GM10266 (cell line): ENCODE measurements at regions not wholly inside any gene's neighbourhood (a gene's known extent, or its start where the extent isn't known, plus 50 kb on each side); places are given as distances from the start of the nearest gene placed in this dataset.

Experiments
- DNase-seq: peaks from one replicate; pipeline ENCODE4 v3.0.0; 2012; ENCODE audit errors: extremely low spot score
- TF ChIP-seq, protein P1 (sequence below): IDR thresholded peaks from 2 replicates; pipeline ENCODE4 v1.5.1; 2012; ENCODE audit warnings: mild to moderate bottlenecking, low read depth; ENCODE audit not compliant: control insufficient read depth, insufficient read depth; ENCODE audit errors: missing control alignments

DNA sequence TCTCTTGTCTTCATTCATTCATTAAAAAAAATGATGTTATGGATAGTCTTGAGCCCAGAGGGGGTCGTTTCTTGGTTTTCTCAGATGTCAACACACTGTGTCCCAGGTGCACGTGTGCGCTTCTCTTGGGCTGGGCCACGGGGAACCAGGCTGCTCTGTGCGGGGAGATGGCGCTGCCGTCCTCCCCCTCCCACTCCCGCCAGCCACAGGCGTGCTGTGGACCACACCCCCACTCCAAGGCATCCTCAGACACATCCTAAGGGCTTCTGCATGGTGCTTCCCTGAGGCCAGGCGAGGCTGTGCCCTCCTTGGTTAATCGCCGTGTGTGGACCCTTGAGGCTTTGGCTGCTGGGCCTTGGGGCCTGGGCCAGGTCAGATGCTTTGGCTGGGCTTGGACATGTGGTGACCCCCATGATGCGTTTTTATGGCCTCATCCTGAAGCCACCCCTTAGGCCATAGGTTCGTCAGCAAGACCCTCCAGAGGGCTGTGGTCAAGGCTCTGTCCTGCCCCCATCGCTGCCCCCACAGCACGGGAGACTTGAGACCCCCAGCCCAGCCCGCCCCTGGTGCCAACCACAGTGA lies 245.7 kb upstream of the CIBAR2 start:
- no peak for DNase-seq
- TF ChIP-seq, protein P1, sequence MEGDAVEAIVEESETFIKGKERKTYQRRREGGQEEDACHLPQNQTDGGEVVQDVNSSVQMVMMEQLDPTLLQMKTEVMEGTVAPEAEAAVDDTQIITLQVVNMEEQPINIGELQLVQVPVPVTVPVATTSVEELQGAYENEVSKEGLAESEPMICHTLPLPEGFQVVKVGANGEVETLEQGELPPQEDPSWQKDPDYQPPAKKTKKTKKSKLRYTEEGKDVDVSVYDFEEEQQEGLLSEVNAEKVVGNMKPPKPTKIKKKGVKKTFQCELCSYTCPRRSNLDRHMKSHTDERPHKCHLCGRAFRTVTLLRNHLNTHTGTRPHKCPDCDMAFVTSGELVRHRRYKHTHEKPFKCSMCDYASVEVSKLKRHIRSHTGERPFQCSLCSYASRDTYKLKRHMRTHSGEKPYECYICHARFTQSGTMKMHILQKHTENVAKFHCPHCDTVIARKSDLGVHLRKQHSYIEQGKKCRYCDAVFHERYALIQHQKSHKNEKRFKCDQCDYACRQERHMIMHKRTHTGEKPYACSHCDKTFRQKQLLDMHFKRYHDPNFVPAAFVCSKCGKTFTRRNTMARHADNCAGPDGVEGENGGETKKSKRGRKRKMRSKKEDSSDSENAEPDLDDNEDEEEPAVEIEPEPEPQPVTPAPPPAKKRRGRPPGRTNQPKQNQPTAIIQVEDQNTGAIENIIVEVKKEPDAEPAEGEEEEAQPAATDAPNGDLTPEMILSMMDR: no peak

DNA sequence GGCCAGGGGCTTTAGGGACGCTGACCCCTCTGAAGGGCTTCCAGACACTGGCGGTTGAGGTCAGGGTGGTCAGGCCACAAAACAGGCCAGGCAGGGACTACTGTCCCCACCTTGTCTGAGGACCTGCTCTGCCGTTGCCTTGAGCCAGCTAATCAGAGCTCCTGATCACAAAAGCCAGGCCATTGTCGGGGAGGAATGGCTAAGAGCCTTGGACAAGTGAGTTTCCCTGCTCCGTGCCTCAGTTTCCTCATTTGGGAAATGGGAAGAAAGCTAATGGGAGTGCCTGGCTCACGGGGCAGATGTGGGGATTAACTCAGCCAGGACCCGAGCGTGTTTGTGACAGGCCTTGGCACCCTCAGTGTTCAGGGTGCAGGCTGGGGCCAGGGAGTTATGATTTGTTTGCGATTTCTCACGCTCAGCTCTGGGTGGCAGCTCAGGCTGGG lies 246.5 kb upstream of the CIBAR2 start:
- DNase-seq: no peak
- TF ChIP-seq, protein P1: no peak

DNA sequence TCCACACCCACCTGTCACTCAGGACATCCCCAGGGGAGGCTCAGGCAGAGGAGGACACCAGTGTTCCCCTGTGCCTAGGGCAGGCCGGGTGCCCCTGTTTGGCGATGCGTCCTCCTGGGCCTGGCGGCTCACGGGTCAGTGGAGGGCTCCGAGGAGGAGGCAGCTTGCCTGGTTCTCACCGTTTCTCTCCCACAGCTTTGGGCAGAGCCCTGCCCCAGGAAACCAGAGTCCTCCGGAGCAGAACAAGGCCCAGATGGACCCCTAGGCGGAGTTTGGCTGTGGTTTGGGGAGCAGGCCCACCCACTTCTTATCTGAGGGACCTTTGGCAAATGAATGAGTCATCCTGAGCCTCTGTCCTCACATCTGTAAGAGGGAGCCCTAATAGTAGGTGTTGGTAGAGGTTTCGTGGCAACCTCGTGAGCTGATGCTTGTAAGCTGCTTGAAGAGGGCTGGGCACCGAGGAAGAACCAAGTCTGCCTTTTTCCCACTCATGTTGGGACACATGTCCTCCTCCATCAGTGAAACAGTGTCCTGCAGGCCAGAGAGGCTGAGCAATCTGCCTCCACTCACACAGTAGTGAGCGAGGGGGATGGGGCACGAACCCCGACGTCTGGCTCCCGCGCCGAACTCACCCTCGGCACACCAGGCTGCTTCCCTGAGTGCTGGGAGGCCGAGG lies 247.0 kb upstream of the CIBAR2 start:
- no peak for DNase-seq
- TF ChIP-seq, protein P1: no peak

DNA sequence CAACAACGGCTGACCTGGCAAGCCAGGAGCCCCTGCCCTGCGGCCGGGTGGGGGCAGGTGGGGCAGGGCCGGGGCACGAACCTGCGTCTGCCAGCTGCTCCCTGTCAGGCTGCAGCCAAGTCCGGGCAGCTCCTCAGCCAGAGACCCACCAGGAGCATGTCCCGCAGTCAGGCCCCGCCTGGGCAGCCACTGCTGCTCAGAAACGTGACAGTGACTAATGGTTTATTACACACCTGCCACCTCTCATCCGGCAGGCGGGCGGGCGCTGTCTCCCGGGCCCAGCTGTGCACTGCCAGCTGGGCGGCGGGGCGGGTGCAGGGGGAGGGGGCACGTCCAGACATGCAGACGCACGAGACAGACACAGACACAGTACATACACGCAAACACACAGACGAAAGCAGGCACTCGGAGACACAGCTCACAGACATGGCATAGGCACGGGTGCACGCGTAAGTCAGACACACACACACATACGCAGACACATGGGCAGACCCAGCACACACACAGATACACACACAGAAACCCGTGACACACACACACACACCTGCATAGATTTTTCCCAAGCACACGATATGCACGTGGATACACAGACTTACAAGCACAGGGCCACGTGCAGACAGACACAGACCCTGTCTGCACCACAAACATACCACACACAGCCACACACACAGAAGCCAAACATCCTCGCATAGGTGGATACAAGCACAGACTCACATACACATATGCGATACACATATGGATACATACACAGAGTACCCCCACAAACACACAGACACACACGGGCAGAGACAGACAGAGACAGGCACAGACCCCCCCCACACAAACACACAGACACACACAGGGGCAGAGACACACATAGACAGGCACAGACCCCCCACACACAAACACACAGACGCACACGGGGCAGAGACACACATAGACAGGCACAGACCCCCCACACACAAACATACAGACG lies 248.3 kb upstream of the CIBAR2 start:
- TF ChIP-seq, protein P1: no peak
- no peak for DNase-seq

DNA sequence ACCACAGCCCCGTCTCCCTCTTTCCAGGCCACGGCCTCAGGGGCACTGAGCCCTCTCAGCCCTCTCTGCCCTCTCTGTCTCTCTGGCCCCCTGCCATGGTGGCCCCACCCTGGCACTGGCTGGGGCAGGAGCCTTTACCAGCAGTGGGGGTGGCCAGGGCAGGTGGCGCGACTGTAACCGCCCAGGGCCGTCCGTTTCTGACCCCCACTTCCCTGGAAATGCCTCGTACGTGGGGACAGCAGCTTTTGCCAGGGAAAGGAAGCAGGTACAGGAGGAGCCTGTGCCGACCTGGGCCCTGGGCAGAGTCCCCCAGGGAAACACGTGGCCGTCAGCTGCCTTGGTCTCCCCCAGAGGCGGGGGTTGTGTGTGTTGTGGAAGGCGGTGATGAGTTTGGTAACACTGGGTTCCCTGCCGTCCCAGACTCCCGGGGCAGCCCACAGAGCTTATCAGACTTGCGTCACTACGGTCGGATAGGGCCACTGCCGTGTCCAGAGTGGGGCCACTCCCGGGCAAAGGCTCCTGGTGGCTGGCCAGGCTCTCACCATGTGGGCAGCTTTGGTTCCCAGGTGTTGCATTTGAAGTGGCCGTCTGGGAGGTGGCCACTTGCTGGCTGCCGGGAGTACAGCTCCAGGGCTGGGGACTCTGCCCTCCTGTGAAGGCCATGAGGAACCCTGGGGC lies 249.3 kb upstream of the CIBAR2 start:
- DNase-seq: no peak
- TF ChIP-seq, protein P1: no peak

DNA sequence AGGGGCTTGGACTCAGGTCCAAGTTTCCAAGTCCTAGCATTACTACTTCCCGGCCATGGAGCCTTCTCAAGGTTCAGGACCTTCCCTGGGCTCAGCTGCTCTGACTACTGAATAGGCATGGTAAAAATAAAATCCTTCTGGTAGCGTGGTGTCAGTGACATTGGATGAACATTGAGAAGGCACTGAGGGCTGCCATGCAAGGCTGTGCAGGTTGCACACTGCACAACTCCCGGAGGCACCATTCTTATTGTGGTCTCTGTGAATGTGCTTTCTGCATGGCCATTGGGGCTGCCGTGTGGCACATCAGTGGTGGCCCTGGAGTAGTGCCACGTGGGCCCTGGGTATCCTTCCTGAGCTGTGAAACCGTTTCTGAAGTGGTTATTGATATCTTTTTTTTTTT lies 250.2 kb upstream of the CIBAR2 start:
- no peak for DNase-seq
- TF ChIP-seq, protein P1: no peak
